GM20000 (cell line): ENCODE measurements at regions not wholly inside any gene's neighbourhood (a gene's known extent, or its start where the extent isn't known, plus 50 kb on each side); places are given as distances from the start of the nearest gene placed in this dataset.

Source experiments
- DNase-seq: peaks from one replicate; pipeline ENCODE4 v3.0.0; 2012; ENCODE audit warnings: low spot score
- TF ChIP-seq, protein P1 (sequence below): IDR thresholded peaks from 2 replicates; pipeline ENCODE4 v1.5.1; 2012; ENCODE audit warnings: mild to moderate bottlenecking, control low read depth; ENCODE audit errors: extremely low read depth, missing control alignments

DNA sequence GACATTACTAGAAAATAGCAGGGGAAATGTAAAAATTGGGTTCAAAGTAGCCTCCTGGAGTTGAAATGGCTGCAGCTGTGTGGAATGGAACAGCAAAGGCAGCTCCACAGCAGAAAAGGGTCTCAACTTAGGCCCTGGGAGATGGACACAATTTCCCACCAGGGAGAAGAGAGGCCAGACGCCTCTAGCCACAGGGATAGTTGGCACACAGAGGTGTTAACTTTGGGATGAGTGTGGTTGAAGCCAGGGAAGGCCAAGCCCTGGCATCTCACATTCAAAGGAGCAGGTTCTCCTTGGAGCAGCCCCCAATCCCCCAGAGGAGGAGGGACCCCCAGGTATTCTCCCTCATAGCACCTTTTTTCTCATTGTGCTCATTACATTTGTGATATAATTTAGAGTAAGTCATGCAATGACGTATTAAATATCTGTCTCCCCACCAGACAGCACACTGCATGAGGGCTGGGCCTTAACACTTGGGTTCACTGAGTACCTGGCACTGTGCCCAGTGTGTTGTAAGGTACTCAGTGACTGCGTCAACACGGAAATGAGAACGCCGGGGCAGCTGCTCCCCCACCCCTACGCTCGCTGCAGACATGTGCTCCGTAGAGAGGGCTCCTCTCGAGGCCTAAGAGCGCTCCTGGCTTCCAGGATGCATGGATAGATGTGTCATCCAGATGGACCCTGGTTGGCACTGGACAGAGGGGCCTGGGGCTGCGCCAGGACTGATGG is 76.0 kb upstream of the CD93 start:
- DNase-seq: no peak
- TF ChIP-seq, protein P1, sequence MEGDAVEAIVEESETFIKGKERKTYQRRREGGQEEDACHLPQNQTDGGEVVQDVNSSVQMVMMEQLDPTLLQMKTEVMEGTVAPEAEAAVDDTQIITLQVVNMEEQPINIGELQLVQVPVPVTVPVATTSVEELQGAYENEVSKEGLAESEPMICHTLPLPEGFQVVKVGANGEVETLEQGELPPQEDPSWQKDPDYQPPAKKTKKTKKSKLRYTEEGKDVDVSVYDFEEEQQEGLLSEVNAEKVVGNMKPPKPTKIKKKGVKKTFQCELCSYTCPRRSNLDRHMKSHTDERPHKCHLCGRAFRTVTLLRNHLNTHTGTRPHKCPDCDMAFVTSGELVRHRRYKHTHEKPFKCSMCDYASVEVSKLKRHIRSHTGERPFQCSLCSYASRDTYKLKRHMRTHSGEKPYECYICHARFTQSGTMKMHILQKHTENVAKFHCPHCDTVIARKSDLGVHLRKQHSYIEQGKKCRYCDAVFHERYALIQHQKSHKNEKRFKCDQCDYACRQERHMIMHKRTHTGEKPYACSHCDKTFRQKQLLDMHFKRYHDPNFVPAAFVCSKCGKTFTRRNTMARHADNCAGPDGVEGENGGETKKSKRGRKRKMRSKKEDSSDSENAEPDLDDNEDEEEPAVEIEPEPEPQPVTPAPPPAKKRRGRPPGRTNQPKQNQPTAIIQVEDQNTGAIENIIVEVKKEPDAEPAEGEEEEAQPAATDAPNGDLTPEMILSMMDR: no peak

- TF ChIP-seq, protein P1: no peak
- no peak for DNase-seq
Measured at GRCh38 chr20:23161244-23161891, 75.2 kb upstream of the CD93 start.

DNA sequence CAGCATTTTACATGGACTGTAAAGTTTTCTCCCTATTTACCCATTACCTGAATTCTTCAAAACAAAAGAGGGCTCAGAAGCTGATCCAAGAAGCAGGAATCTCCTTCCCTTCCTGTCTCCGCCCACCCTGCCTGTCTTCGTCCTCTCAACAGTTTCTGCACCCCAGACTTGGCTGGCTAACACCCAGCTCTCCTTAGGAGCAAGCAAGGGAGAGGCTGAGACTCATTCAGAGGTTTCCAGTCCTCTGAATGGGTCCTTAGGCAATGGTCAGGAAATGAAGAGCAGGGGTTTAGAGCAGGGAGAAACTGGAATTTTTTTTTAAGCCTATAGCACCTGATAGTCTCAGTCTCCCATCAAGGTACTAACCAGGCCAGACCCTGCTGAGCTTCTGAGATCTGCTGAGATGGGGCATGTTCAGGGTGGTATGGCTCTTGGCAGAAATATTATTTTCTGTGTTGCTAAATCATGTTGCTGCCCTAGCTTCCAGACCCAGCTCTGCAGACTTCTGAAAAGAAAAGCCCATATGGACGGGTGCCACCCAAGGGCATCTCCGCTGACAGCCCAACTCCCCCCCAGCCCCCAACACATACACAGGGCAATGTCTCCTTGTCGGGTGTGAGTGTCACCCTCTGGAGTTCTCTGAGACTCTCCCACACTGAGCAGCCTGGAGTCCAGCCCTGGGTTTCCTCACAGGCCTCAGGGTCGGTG is 74.6 kb upstream of the CD93 start:
- TF ChIP-seq, protein P1: no peak
- no peak for DNase-seq

GRCh38 chr20:23159947-23160318 is 73.8 kb upstream of the CD93 start:
- TF ChIP-seq, protein P1: no peak
- no peak for DNase-seq

DNA sequence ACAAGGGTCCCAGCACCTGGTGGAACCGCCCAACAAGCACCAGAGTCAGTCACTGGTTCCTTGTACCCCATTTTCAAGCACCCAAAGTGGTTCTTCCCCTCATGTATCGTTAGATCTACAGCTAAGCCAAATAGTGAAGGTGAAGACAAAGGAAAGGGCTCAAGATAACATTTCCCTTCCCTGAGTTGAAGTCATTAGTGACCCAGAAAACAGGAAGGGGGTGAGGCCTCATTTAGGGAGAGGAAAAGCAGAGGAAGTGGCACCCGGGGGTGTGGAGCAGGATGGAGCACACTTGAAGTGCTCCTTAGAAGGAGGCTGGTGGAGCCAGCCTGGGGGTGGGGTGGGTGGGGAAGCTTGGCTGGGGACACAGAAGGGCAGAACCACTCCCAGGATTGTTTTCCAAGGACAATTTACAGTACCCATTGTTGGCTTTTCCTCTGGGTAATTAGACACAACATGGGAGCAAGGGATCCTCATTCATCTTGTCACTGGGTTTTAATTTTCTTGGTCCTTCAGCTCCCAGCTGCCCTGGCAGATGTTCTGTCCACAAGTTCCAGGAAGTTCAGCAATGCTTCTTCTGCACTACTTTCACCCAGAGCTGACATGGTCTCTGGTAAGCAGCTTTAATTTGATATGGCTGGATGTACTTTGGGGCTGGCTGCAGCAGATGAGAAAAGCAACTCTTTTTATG is 73.3 kb upstream of the CD93 start:
- DNase-seq: no peak
- TF ChIP-seq, protein P1: no peak

DNA sequence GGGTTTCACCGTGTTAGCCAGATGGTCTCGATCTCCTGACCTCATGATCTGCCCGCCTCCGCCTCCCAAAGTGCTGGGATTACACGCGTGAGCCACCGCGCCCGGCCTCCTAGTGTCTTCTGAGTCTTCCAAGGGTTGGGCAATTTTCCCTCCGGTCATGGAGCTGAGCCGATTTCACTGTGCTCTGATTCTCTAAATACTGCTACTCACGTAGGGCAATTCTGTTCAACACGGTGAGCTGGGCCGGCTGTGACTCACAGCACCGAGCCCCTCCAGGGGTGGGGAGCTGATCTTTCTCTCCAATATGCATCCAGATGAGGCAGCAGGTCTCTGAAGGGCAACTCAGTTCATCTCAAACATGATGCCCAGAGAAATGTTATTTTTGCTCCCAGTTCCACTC is 71.6 kb upstream of the CD93 start:
- TF ChIP-seq, protein P1: no peak
- DNase-seq: no peak
